RWPE1 (cell line): ENCODE measurements at regions not wholly inside any gene's neighbourhood (a gene's known extent, or its start where the extent isn't known, plus 50 kb on each side); places are given as distances from the start of the nearest gene placed in this dataset.

Source experiments
- CTCF ChIA-PET: fragments of 350-600 bp; sonication (Branson Sonifier 250); formaldehyde crosslinking; extraction: SDS; loops from one replicate; lab custom pipeline; 2021; lab: Yijun Ruan, JAX
- POLR2A ChIA-PET: fragments of 400-600 bp; formaldehyde crosslinking; extraction: SDS; loops from one replicate; lab custom pipeline; 2020; ENCODE audit warnings: antibody characterized with exemption; ENCODE audit not compliant: low non-redundant PET; lab: Yijun Ruan, JAX
- DNase-seq: peaks from one replicate; pipeline ENCODE4 v3.0.0; 2012; ENCODE audit warnings: low spot score
- H3K27ac ChIP-seq: fragments of 450-650 bp; 2 replicates; pipeline ENCODE4 v1.5.1; 2017
- CTCF ChIP-seq: fragments of 450-650 bp; conservative IDR thresholded peaks from 2 replicates; pipeline ENCODE4 v1.5.1; 2017; ENCODE audit warnings: low read depth, mild to moderate bottlenecking

GRCh38 chr17:43327834-43328420 is 70.9 kb upstream of the ARL4D start:
- POLR2A ChIA-PET: no interaction called here
- TF ChIP-seq CTCF: no peak
- DNase-seq: no peak
- CTCF ChIA-PET: no interaction called here
- no peak overlapping the region for H3K27ac ChIP-seq

- POLR2A ChIA-PET: no interaction called here
- H3K27ac ChIP-seq: no peak overlapping the region
- no peak for TF ChIP-seq CTCF
- no peak for DNase-seq
- CTCF ChIA-PET: no interaction called here
These were observed 71.4 kb upstream of the ARL4D start for GRCh38 chr17:43327421-43327820.

GRCh38 chr17:43326490-43327275 is 72.1 kb upstream of the ARL4D start:
- no peak for DNase-seq
- CTCF ChIA-PET: no interaction called here
- TF ChIP-seq CTCF: no peak
- no peak overlapping the region for H3K27ac ChIP-seq
- POLR2A ChIA-PET: no interaction called here

- POLR2A ChIA-PET: no interaction called here
- CTCF ChIA-PET: interaction anchor here (1.6 kb wide), 1 partner anchor 15 kb away, joined by 3 read pairs; no protein-coding TSS in a partner anchor
- DNase-seq: no peak
- TF ChIP-seq CTCF: no peak
- no peak overlapping the region for H3K27ac ChIP-seq
These were observed 74.4 kb upstream of the ARL4D start for GRCh38 chr17:43324205-43324893.

GRCh38 chr17:43319293-43320124 is 79.3 kb upstream of the ARL4D start:
- DNase-seq: no peak
- no peak overlapping the region for H3K27ac ChIP-seq
- no peak for TF ChIP-seq CTCF
- POLR2A ChIA-PET: no interaction called here
- CTCF ChIA-PET: no interaction called here
